Bronchial epithelial cell (primary cell): ENCODE measurements at regions not wholly inside any gene's neighbourhood (a gene's known extent, or its start where the extent isn't known, plus 50 kb on each side); places are given as distances from the start of the nearest gene placed in this dataset.

Experiments used
- DNase-seq: peaks from one replicate; pipeline ENCODE4 v3.0.0-alpha.2; 2010; ENCODE audit warnings: low read depth
- FAIRE-seq: peaks from 2 replicates; lab custom pipeline; 2011; peaks lifted over from hg19 to GRCh38; lab: Jason Lieb, UNC
- H3K27me3 ChIP-seq: 2 replicates; pipeline ENCODE4 v1.5.1; 2011; ENCODE audit warnings: low read length; ENCODE audit not compliant: control insufficient read depth, insufficient read depth
- H3K36me3 ChIP-seq: 2 replicates; pipeline ENCODE4 v1.5.1; 2011; ENCODE audit warnings: low read length; ENCODE audit not compliant: control insufficient read depth, insufficient read depth
- H3K4me3 ChIP-seq: 2 replicates; pipeline ENCODE4 v1.5.1; 2011; ENCODE audit warnings: mild to moderate bottlenecking, low read depth, low read length, control low read depth
- CTCF ChIP-seq: IDR thresholded peaks from 2 replicates; pipeline ENCODE4 v1.5.1; 2011; ENCODE audit warnings: mild to moderate bottlenecking, moderate library complexity, low read length, control low read depth, inconsistent platforms; ENCODE audit not compliant: insufficient read depth, severe bottlenecking

- no peaks in the 10 kb centered on the region for H3K27me3 ChIP-seq
- H3K4me3 ChIP-seq = no peak overlapping the region
- DNase-seq (no peak), FAIRE-seq (no peak)
- no peaks in the 10 kb centered on the region for H3K36me3 ChIP-seq
- no peak for TF ChIP-seq CTCF
These were observed 368.1 kb upstream of the GRIA1 start for GRCh38 chr5:153122403-153122802.

GRCh38 chr5:153130296-153130695 lies 360.2 kb upstream of the GRIA1 start:
- DNase-seq = no peak
- no peak for FAIRE-seq
- Histone ChIP-seq H3K4me3 (no peak overlapping the region), H3K27me3 (no peaks in the 10 kb centered on the region), H3K36me3 (no peaks in the 10 kb centered on the region)
- TF ChIP-seq CTCF = no peak

- DNase-seq = peak; percentile 34
- FAIRE-seq = no peak
- H3K36me3 ChIP-seq = no peaks in the 10 kb centered on the region
- H3K4me3 ChIP-seq = no peak overlapping the region
- no peaks in the 10 kb centered on the region for H3K27me3 ChIP-seq
- no peak for TF ChIP-seq CTCF
These were observed 355.1 kb upstream of the GRIA1 start for GRCh38 chr5:153135411-153135810.

- no peak overlapping the region for H3K4me3 ChIP-seq
- FAIRE-seq (no peak), DNase-seq (no peak)
- H3K27me3 ChIP-seq = no peaks in the 10 kb centered on the region
- TF ChIP-seq CTCF = no peak
- H3K36me3 ChIP-seq = no peaks in the 10 kb centered on the region
These were observed 353.4 kb upstream of the GRIA1 start for GRCh38 chr5:153136910-153137614.

GRCh38 chr5:153147891-153148623 lies 342.4 kb upstream of the GRIA1 start:
- TF ChIP-seq CTCF = peak; percentile 52
- H3K27me3 ChIP-seq = no peaks in the 10 kb centered on the region
- H3K4me3 ChIP-seq = no peak overlapping the region
- FAIRE-seq = no peak
- peak; percentile 55 for DNase-seq
- no peaks in the 10 kb centered on the region for H3K36me3 ChIP-seq
